PFSK-1 (cell line): ENCODE measurements at regions not wholly inside any gene's neighbourhood (a gene's known extent, or its start where the extent isn't known, plus 50 kb on each side); places are given as distances from the start of the nearest gene placed in this dataset.

Source experiments
- FOXP2 ChIP-seq: optimal IDR thresholded peaks from 2 replicates; pipeline ENCODE3; 2011; ENCODE audit warnings: borderline replicate concordance, control low read depth, inconsistent platforms; ENCODE audit not compliant: insufficient read depth; ENCODE audit errors: extremely low read length, extremely low read depth
- POLR2AphosphoS5 ChIP-seq: IDR thresholded peaks from 2 replicates; pipeline ENCODE4 v1.6.1; 2012; ENCODE audit warnings: low read depth, mild to moderate bottlenecking, control low read depth, low read length, moderate library complexity
- SIN3A ChIP-seq: IDR thresholded peaks from 2 replicates; pipeline ENCODE4 v1.6.1; 2012; ENCODE audit warnings: mild to moderate bottlenecking, low read length, moderate library complexity, borderline replicate concordance; ENCODE audit not compliant: insufficient read depth
- TAF1 ChIP-seq: IDR thresholded peaks from 2 replicates; pipeline ENCODE4 v1.6.1; 2012; ENCODE audit warnings: low read length, control low read depth, borderline replicate concordance; ENCODE audit not compliant: insufficient read depth
- TF ChIP-seq, protein P1 (sequence below), 2 experiments: IDR thresholded peaks; 2 replicates each; pipeline versions ENCODE4 v1.6.1 to v1.8.0; 2011 to 2012; ENCODE audit warnings: low read depth in 2 of 2, low read length in 2 of 2, control low read depth in 1 of 2, inconsistent platforms in 1 of 2, mild to moderate bottlenecking in 1 of 2, moderate library complexity in 1 of 2; ENCODE audit not compliant: insufficient read depth in 1 of 2

DNA sequence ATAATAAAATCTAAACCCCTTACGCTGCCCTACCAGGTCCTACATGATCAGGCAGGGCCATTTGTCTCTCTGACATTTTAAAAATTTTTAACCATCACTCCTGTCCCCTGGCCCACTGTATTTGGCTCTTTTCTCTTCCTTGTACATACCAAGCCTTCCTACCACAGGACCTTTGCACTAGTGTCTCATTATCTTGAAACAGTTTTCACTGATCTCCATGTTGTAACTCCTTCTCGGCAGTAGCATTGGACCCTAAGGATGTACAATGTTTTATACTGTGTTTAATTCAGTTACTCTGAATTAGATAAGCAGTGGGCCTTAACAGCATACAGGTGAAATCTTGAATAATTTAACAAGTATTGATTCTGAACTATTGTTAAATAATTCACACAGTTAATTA, 330.7 kb downstream of the UTRN start:
- TF ChIP-seq POLR2AphosphoS5, result no peak
- TF ChIP-seq, protein P1, sequence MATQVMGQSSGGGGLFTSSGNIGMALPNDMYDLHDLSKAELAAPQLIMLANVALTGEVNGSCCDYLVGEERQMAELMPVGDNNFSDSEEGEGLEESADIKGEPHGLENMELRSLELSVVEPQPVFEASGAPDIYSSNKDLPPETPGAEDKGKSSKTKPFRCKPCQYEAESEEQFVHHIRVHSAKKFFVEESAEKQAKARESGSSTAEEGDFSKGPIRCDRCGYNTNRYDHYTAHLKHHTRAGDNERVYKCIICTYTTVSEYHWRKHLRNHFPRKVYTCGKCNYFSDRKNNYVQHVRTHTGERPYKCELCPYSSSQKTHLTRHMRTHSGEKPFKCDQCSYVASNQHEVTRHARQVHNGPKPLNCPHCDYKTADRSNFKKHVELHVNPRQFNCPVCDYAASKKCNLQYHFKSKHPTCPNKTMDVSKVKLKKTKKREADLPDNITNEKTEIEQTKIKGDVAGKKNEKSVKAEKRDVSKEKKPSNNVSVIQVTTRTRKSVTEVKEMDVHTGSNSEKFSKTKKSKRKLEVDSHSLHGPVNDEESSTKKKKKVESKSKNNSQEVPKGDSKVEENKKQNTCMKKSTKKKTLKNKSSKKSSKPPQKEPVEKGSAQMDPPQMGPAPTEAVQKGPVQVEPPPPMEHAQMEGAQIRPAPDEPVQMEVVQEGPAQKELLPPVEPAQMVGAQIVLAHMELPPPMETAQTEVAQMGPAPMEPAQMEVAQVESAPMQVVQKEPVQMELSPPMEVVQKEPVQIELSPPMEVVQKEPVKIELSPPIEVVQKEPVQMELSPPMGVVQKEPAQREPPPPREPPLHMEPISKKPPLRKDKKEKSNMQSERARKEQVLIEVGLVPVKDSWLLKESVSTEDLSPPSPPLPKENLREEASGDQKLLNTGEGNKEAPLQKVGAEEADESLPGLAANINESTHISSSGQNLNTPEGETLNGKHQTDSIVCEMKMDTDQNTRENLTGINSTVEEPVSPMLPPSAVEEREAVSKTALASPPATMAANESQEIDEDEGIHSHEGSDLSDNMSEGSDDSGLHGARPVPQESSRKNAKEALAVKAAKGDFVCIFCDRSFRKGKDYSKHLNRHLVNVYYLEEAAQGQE (IDR thresholded peaks at IDR 0.05; ENCODE audit: insufficient read depth in 1 of 2, low read depth in 2 of 2, low read length in 2 of 2), result no peak
- no peak for TF ChIP-seq FOXP2
- TF ChIP-seq SIN3A, result no peak
- no peak for TF ChIP-seq TAF1

DNA sequence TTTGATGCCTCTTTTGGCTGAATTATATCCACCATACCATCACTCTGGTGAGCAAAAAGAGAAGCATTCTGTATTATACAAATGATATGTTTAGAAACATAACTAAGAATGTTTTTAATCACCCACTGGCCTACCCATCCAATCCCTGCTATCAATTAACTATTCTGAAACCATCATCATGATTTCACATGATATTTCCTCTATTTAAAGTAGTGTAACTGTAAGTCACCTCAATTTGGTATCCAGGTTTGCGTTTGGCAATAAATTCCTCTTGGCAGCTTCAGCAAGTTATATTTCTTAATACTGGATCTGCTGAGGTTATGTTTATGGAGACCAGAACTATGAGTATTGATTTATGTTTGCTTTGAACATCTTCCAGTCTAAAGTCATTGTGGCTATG, 332.1 kb downstream of the UTRN start:
- TF ChIP-seq SIN3A (no peak), FOXP2 (no peak), POLR2AphosphoS5 (no peak), TAF1 (no peak)
- TF ChIP-seq, protein P1 (IDR thresholded peaks at IDR 0.05; ENCODE audit: insufficient read depth in 1 of 2, low read depth in 2 of 2, low read length in 2 of 2), result no peak

DNA sequence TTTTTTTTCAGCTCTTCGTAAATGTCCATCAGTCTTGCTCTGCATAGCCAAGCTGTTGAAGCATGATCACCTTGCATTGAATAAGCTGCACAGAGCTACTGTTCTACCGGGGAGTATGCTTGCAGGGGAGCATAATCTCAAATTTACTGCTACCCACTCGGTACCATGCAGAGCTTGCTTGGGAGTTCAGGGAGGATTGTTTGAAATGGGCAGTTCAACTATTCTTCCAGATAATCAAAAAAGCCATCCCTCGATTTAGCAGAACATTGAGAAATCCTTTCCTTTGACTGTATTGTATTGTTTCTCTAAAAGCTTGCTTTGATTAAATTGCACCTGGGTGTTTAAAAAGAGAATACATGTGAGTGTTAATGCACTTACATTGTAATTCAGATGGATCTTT, 332.6 kb downstream of the UTRN start:
- TF ChIP-seq, protein P1 (IDR thresholded peaks at IDR 0.05; ENCODE audit: insufficient read depth in 1 of 2, low read depth in 2 of 2, low read length in 2 of 2), result no peak
- no peak for TF ChIP-seq POLR2AphosphoS5
- no peak for TF ChIP-seq SIN3A
- no peak for TF ChIP-seq TAF1
- no peak for TF ChIP-seq FOXP2

DNA sequence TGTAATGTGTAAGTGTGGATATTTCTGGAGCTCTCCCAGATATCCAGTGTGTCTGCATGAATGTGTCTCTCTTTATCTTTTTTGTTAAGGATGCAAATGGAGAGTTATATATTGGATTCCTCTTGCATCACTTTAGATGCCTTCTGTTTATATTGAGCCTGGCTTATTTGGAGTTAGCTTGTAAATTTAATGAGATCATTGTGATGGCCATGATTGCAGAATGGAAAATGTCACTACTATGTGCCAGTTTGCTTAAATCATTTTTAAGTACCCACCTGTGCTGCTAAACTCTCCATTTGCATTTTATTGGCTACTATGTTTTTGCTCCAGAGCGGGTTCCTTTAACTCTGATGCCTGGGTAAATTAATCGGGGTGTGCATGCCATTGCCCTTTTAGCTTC, 334.8 kb downstream of the UTRN start:
- no peak for TF ChIP-seq SIN3A
- TF ChIP-seq TAF1, result no peak
- TF ChIP-seq, protein P1 (IDR thresholded peaks at IDR 0.05; ENCODE audit: insufficient read depth in 1 of 2, low read depth in 2 of 2, low read length in 2 of 2), result no peak
- TF ChIP-seq POLR2AphosphoS5, result no peak
- TF ChIP-seq FOXP2, result no peak

DNA sequence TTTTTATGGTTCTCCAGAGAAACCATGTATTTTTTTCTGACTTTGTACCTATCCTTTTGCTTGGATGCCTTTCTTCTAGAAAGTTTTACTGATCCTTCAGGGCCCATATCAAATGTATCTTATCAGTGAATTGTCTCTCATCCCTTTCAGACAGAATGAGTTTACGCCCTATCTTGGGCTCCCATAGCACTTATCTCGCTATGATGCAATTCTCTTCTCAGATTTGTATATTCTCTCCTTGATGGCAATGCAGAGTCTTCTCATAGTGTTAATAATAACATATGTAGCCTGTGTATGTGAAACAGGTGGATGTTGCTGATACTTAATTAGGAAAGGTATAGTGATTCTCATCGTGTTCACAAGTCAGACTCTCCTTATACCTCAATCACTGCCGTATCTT, 336.2 kb downstream of the UTRN start:
- TF ChIP-seq FOXP2, result no peak
- no peak for TF ChIP-seq TAF1
- TF ChIP-seq POLR2AphosphoS5, result no peak
- no peak for TF ChIP-seq SIN3A
- TF ChIP-seq, protein P1 (IDR thresholded peaks at IDR 0.05; ENCODE audit: insufficient read depth in 1 of 2, low read depth in 2 of 2, low read length in 2 of 2), result no peak
